ENCODE measurements at regions not wholly inside any gene's neighbourhood (a gene's known extent, or its start where the extent isn't known, plus 50 kb on each side); places are given as distances from the start of the nearest gene placed in this dataset.

GRCh38 chr11:122269824-122270223 lies 153.8 kb upstream of the BLID start:
- TF ChIP-seq CTCF (IDR thresholded peaks at IDR 0.05 in 8 of 11, conservative IDR thresholded peaks at IDR 0.05 in 3 of 11) (no peak), POLR2AphosphoS5 (IDR thresholded peaks at IDR 0.05) (no peak)
